GM19438 (cell line): ENCODE measurements at regions not wholly inside any gene's neighbourhood (a gene's known extent, or its start where the extent isn't known, plus 50 kb on each side); places are given as distances from the start of the nearest gene placed in this dataset.

Experiments
- ATAC-seq: cut with Tn5 transposase; IDR thresholded peaks from one replicate; pipeline ENCODE4 v1.9.1; 2021; ENCODE audit warnings: low read depth; ENCODE audit not compliant: unreplicated experiment

- ATAC-seq = no peak
Observed at GRCh38 chr2:23158306-23158705, 226.7 kb upstream of the KLHL29 start.

- no peak for ATAC-seq
Observed at GRCh38 chr2:23159746-23160405, 225.1 kb upstream of the KLHL29 start.

DNA sequence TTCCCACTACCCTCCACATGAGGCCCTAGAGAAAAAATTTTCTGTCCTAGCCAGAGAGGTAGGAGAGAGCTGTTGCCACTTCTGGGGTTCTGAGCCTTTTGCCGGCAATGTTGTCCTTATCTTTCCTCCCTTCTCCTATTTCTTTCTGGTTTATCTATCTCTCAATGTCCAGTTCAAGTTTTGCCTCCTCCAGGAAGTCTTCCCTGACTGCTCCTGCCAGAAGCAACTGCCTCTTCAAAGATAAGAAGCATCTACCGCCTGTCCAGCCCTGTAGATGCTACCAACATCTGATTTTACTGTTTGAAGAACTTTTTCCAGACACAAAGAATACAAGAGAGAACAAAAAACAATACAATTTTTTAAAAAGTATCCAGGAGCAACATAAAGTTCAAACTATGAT, 220.8 kb upstream of the KLHL29 start:
- ATAC-seq = no peak

DNA sequence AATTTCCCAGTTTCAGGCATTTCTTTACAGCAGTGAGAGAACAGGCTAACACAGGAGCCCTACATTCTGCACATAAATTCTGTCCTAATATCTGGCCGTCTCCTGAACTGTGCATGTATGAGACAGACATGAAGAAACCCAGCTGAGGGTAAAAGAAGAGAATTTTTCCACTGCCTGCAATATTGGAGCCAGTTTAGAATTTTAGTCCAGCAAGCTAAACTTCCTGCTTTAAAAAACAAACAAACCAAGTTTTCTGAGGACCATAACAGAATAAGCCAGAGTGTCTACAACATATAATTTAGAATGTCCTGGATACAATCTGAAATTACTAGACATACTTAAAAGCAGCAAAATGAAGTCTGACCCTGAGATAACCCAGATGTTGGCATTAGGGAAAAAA, 215.1 kb upstream of the KLHL29 start:
- no peak for ATAC-seq

GRCh38 chr2:23171108-23171507, 213.9 kb upstream of the KLHL29 start:
- ATAC-seq = no peak

DNA sequence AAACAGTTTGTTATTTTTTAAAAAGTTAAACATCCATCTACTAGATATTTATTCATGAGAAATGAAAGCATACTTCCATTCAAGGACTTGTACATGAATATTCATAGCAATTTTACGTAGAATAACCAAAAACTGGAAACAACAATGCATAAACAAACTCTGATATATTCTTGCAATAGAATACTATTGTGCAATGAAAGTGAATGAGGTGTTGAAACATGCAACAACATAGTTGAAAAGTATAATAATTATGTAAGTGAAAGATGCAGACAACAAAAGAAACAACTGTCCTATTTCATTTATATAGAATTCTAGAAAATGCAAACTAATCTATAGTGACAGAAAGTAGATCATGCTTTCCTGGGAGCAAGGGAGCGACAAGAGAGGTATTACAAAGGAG, 206.6 kb upstream of the KLHL29 start:
- no peak for ATAC-seq

GRCh38 chr2:23183733-23184132, 201.2 kb upstream of the KLHL29 start:
- no peak for ATAC-seq

- ATAC-seq = no peak
Observed at GRCh38 chr2:23198316-23199114, 186.5 kb upstream of the KLHL29 start.

DNA sequence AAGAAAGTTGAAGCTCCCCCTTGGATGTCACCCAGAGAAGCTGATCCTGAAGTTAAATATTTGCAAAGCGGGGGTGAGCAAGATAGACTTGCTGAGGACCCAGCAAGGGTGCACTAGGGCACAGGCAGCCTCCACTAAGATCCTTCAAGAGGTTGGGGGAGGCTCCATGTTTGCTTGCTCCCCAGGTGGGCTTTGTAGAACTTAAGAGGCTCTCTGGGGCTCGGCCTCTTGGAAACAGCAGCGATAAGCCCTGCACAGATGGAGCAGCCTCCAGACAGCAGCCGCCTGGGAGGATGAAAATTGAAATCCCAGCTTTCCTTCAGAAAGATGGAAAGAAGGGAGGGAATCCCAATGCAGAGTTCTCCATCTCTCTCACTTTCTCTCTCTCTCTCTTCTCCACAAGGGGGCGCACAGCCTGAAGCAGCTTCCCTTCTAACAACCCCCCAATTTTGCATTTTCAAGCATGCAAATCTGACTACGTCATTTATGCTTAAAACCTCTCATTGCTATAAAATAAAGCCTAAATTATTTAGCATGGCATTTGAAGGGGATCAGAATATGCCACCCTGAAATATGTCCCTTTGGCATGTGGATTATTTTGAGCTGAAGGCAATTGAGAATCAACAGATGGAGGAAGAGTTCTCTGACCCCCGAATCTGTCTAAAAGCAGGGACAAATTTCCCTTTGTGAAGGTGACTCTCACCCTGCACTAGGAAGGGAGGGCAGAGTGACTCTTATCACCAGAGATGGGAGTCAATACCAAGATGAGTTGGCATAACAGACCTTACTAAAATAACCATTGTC, 185.7 kb upstream of the KLHL29 start:
- no peak for ATAC-seq

- ATAC-seq = no peak
Observed at GRCh38 chr2:23200068-23200786, 184.8 kb upstream of the KLHL29 start.

- no peak for ATAC-seq
Observed at GRCh38 chr2:23200787-23201114, 184.2 kb upstream of the KLHL29 start.

GRCh38 chr2:23203383-23203782, 181.6 kb upstream of the KLHL29 start:
- ATAC-seq = no peak

DNA sequence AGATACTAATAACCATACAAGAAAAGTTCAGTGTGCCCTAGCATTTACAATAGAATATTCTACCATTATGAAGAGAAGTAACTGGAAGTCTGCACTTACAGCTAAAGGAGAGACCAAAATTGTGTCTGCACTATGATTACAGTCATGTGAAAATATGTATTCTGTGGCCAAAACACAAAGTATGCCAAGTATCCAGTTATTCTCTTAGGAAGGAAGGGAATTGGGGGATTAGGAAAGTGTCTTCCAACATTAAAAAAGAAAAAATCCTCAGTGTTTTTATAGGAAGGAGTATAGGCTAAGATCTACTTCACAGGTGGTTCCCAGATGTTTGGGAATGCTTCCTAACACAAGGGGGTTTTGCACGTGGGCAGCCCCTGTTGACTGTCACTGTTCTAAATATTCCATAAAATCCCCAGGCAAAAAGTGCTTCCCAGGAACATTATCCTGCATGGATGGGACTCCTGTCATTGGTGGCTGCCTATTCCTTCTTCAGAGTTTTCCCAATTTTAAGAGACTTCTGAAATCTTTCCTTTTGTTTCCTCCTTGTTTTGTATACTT, 180.2 kb upstream of the KLHL29 start:
- no peak for ATAC-seq

GRCh38 chr2:23206650-23207049, 178.3 kb upstream of the KLHL29 start:
- no peak for ATAC-seq

DNA sequence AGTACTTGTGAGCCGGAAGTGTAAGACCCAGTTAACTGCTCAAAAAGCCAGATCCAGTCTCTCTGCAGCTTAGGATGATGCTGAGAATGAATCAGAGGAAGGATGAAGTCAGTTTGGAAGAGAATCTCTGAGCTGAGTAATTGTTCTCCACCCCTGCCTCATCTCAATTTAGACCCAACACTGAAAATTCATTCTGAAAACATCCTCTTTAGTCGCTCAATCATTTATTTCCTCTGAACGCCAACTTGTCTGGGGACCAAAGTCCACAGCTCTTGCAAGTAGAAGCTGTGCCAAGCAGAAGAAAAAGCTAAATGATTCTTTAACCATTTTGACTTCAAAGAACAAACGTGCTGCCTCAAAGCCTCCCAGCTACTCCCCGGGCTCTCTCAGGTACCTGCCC, 177.1 kb upstream of the KLHL29 start:
- ATAC-seq = no peak

DNA sequence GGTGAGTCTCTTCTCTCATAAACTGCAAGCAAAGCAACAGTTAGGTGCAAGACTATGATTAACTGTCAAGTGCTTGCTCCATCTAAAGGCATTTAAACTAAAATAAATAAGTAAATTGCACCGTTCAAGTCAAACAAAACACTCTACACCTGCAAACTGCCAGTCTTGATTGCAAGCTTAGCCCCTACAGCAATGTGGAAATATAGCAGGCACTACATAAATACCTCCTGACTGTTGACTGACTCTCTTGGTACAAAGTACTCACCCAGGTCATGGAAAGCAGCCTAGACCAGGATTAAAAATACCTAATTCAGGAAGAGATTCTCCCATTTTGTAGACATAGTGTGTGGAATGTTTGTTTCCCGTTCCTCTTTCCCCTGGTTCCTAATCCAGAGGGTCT, 176.6 kb upstream of the KLHL29 start:
- ATAC-seq = no peak

GRCh38 chr2:23209059-23209458, 175.9 kb upstream of the KLHL29 start:
- ATAC-seq = no peak

GRCh38 chr2:23211987-23212583, 172.9 kb upstream of the KLHL29 start:
- ATAC-seq = no peak

GRCh38 chr2:23213196-23213595, 171.8 kb upstream of the KLHL29 start:
- no peak for ATAC-seq

DNA sequence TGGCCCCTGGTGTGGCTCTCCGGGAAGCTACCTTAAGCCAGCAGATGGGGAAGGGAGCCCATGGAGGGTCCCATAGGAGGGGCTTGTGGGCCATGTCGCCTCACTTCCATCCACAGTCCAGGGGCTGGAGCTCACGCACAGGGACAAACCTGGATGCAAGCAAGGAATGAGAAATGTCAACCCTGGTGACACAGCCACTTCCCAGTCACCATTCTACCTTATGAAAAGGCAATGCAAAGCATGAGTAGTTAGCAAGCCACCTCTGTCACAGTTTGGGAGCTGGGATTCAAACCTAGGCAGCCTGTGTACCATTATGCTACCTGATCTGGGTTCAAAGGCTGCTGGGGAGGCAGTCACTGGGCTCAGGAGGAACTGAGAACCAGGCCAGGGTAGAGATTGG, 170.0 kb upstream of the KLHL29 start:
- no peak for ATAC-seq
